CD4-positive, CD25-positive, alpha-beta regulatory T cell (primary cell): ENCODE measurements at regions not wholly inside any gene's neighbourhood (a gene's known extent, or its start where the extent isn't known, plus 50 kb on each side); places are given as distances from the start of the nearest gene placed in this dataset.

Experiments
- ATAC-seq, 2 donors: fragments of 150-1000 bp; cut with Tn5 transposase; one replicate each; pipeline ENCODE4 v1.10.0; 2021; ENCODE audit warnings: low read depth in 2 of 2, moderate number of reproducible peaks in 2 of 2, moderate library complexity in 1 of 2
- DNase-seq, 3 donors: peaks; one replicate each; pipeline versions ENCODE4 v3.0.0 to v3.0.0-alpha.2; 2012 to 2022; ENCODE audit warnings: mixed read lengths in 1 of 3
- H3K27ac ChIP-seq: one replicate; pipeline ENCODE4 v1.7.0; 2013; ENCODE audit warnings: mild to moderate bottlenecking, low read length; ENCODE audit not compliant: insufficient read depth, poor library complexity, severe bottlenecking
- H3K27me3 ChIP-seq: one replicate; pipeline ENCODE4 v1.7.0; 2013; ENCODE audit warnings: low read length; ENCODE audit not compliant: control insufficient read depth, insufficient read depth
- H3K36me3 ChIP-seq: one replicate; pipeline ENCODE4 v1.7.0; 2013; ENCODE audit warnings: mild to moderate bottlenecking, low read length, moderate library complexity; ENCODE audit not compliant: control insufficient read depth, insufficient read depth
- H3K4me1 ChIP-seq: 2 replicates; pipeline ENCODE4 v1.7.0; 2013; ENCODE audit warnings: mild to moderate bottlenecking, low read length; ENCODE audit not compliant: insufficient read depth, control insufficient read depth, poor library complexity, severe bottlenecking
- H3K4me3 ChIP-seq: one replicate; pipeline ENCODE4 v1.7.0; 2013; ENCODE audit warnings: low read depth, mild to moderate bottlenecking, low read length, moderate library complexity
- H3K9me3 ChIP-seq, 2 experiments: 1 replicate in 1 of 2; 2 replicates in 1 of 2; pipeline ENCODE4 v1.7.0; 2013; ENCODE audit warnings: low read length in 2 of 2, mild to moderate bottlenecking in 1 of 2, moderate library complexity in 1 of 2; ENCODE audit not compliant: control insufficient read depth in 2 of 2
- H3K27ac Mint-ChIP-seq, 3 donors: one replicate each; pipeline ENCODE4 v1.8.0; 2020 to 2022; ENCODE audit warnings: mild to moderate bottlenecking in 3 of 3, mixed read lengths in 3 of 3, moderate library complexity in 2 of 3
- H3K27me3 Mint-ChIP-seq: one replicate; pipeline ENCODE4 v1.8.0; 2022; ENCODE audit warnings: mild to moderate bottlenecking, mixed read lengths
- H3K36me3 Mint-ChIP-seq: one replicate; pipeline ENCODE4 v1.8.0; 2020; ENCODE audit warnings: mixed read lengths
- H3K4me1 Mint-ChIP-seq, 4 donors: one replicate each; pipeline ENCODE4 v1.8.0; 2020 to 2022; ENCODE audit warnings: mixed read lengths in 4 of 4, mild to moderate bottlenecking in 1 of 4
- H3K4me3 Mint-ChIP-seq, 4 donors: one replicate each; pipeline ENCODE4 v1.8.0; 2020 to 2022; ENCODE audit warnings: mild to moderate bottlenecking in 4 of 4, mixed read lengths in 4 of 4, moderate library complexity in 3 of 4
- H3K9me3 Mint-ChIP-seq, 7 donors: one replicate each; pipeline ENCODE4 v1.8.0; 2020 to 2022; ENCODE audit warnings: mixed read lengths in 7 of 7, mild to moderate bottlenecking in 3 of 7, moderate library complexity in 2 of 7

DNA sequence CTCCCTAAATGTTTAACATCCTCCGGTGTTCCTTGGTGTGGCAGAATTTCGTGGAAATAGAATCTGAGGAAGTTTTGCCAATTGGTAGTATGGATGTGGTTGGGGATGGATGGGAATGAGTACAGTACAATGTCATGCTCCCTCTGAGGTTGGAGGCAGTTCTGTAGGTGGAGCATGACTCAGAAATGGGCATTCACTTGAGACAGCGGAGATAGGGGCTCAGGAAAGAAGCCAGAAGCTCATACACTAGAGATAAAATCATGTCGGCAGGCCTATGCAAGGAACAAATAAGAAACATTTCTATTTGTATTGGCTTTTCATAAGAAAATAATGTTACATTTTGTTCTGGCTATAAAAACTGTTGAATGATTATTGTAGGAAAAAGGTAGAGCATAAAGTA, 196.0 kb downstream of the URB2 start:
- H3K4me1 Mint-ChIP-seq = no peaks in the 10 kb centered on the region
- Histone ChIP-seq H3K4me3 (no peak overlapping the region), H3K4me1 (no peaks in the 10 kb centered on the region), H3K27ac (no peak overlapping the region), H3K36me3 (no peaks in the 10 kb centered on the region), H3K9me3 (peaks cover 7 to 8% of the 10 kb centered on the region in 2 experiments), H3K27me3 (peaks cover 2% of the 10 kb centered on the region)
- H3K9me3 Mint-ChIP-seq = peaks cover 0 to 12% (median 6%) of the 10 kb centered on the region in 7 donors
- ATAC-seq (no peak), DNase-seq (no peak)
- H3K36me3 Mint-ChIP-seq = no peaks in the 10 kb centered on the region
- H3K27me3 Mint-ChIP-seq = peaks cover 13% of the 10 kb centered on the region
- H3K27ac Mint-ChIP-seq = no peak overlapping the region
- no peak overlapping the region for H3K4me3 Mint-ChIP-seq

GRCh38 chr1:229825042-229825441, 199.0 kb downstream of the URB2 start:
- H3K4me3 Mint-ChIP-seq = no peak overlapping the region
- H3K9me3 Mint-ChIP-seq = peaks cover 0 to 17% (median 8%) of the 10 kb centered on the region in 7 donors
- ATAC-seq (no peak), DNase-seq (no peak)
- Histone ChIP-seq H3K36me3 (no peaks in the 10 kb centered on the region), H3K9me3 (peaks cover 8 to 16% of the 10 kb centered on the region in 2 experiments), H3K27me3 (peaks cover under 1% of the 10 kb centered on the region), H3K4me3 (no peak overlapping the region), H3K4me1 (no peaks in the 10 kb centered on the region), H3K27ac (no peak overlapping the region)
- peak overlapping the region in 1 of 3 donors; percentile 64 for H3K27ac Mint-ChIP-seq
- H3K4me1 Mint-ChIP-seq = no peaks in the 10 kb centered on the region
- H3K36me3 Mint-ChIP-seq = no peaks in the 10 kb centered on the region
- peaks cover 8% of the 10 kb centered on the region for H3K27me3 Mint-ChIP-seq

- peaks cover 11% of the 10 kb centered on the region for H3K27me3 Mint-ChIP-seq
- Histone ChIP-seq H3K27ac (no peak overlapping the region), H3K4me3 (no peak overlapping the region), H3K27me3 (no peaks in the 10 kb centered on the region), H3K9me3 (peaks cover 8 to 16% of the 10 kb centered on the region in 2 experiments), H3K4me1 (no peaks in the 10 kb centered on the region), H3K36me3 (no peaks in the 10 kb centered on the region)
- no peaks in the 10 kb centered on the region for H3K4me1 Mint-ChIP-seq
- no peak overlapping the region for H3K4me3 Mint-ChIP-seq
- H3K27ac Mint-ChIP-seq = no peak overlapping the region
- no peaks in the 10 kb centered on the region for H3K36me3 Mint-ChIP-seq
- ATAC-seq (no peak), DNase-seq (no peak)
- H3K9me3 Mint-ChIP-seq = peaks cover 0 to 17% (median 8%) of the 10 kb centered on the region in 7 donors
Observed at GRCh38 chr1:229828461-229828860, 202.4 kb downstream of the URB2 start.

- no peaks in the 10 kb centered on the region for H3K36me3 Mint-ChIP-seq
- ATAC-seq = no peak
- Histone ChIP-seq H3K36me3 (no peaks in the 10 kb centered on the region), H3K4me3 (no peak overlapping the region), H3K27ac (no peak overlapping the region), H3K27me3 (no peaks in the 10 kb centered on the region), H3K4me1 (no peaks in the 10 kb centered on the region), H3K9me3 (peaks cover 0 to 2% of the 10 kb centered on the region in 2 experiments)
- peaks cover 12% of the 10 kb centered on the region for H3K27me3 Mint-ChIP-seq
- no peak for DNase-seq
- no peak overlapping the region for H3K27ac Mint-ChIP-seq
- H3K4me3 Mint-ChIP-seq = no peak overlapping the region
- peaks cover 0 to 6% (median 0%) of the 10 kb centered on the region in 7 donors for H3K9me3 Mint-ChIP-seq
- no peaks in the 10 kb centered on the region for H3K4me1 Mint-ChIP-seq
Observed at GRCh38 chr1:229832695-229833094, 206.6 kb downstream of the URB2 start.

GRCh38 chr1:229834230-229834629, 208.2 kb downstream of the URB2 start:
- Histone ChIP-seq H3K36me3 (no peaks in the 10 kb centered on the region), H3K27me3 (no peaks in the 10 kb centered on the region), H3K9me3 (no peaks in the 10 kb centered on the region), H3K27ac (no peak overlapping the region), H3K4me3 (no peak overlapping the region), H3K4me1 (no peaks in the 10 kb centered on the region)
- no peak for DNase-seq
- Mint-ChIP-seq H3K4me1 (no peaks in the 10 kb centered on the region), H3K9me3 (peaks cover 0 to 3% (median 0%) of the 10 kb centered on the region in 7 donors), H3K36me3 (no peaks in the 10 kb centered on the region), H3K4me3 (no peak overlapping the region), H3K27me3 (peaks cover 12% of the 10 kb centered on the region), H3K27ac (no peak overlapping the region)
- ATAC-seq = no peak

- Mint-ChIP-seq H3K36me3 (no peaks in the 10 kb centered on the region), H3K27me3 (peaks cover 12% of the 10 kb centered on the region), H3K27ac (no peak overlapping the region), H3K4me3 (no peak overlapping the region), H3K9me3 (peaks cover 0 to under 1% (median 0%) of the 10 kb centered on the region in 7 donors), H3K4me1 (no peaks in the 10 kb centered on the region)
- Histone ChIP-seq H3K4me1 (no peaks in the 10 kb centered on the region), H3K36me3 (no peaks in the 10 kb centered on the region), H3K27me3 (no peaks in the 10 kb centered on the region), H3K4me3 (no peak overlapping the region), H3K27ac (no peak overlapping the region), H3K9me3 (no peaks in the 10 kb centered on the region)
- no peak for DNase-seq
- no peak for ATAC-seq
Observed at GRCh38 chr1:229835226-229835625, 209.2 kb downstream of the URB2 start.

GRCh38 chr1:229836324-229836723, 210.3 kb downstream of the URB2 start:
- no peaks in the 10 kb centered on the region for H3K9me3 Mint-ChIP-seq
- no peaks in the 10 kb centered on the region for H3K4me1 Mint-ChIP-seq
- no peaks in the 10 kb centered on the region for H3K36me3 ChIP-seq
- no peaks in the 10 kb centered on the region for H3K4me1 ChIP-seq
- ATAC-seq (no peak), DNase-seq (no peak)
- H3K4me3 Mint-ChIP-seq = no peak overlapping the region
- H3K27me3 ChIP-seq = no peaks in the 10 kb centered on the region
- H3K36me3 Mint-ChIP-seq = no peaks in the 10 kb centered on the region
- no peak overlapping the region for H3K4me3 ChIP-seq
- H3K27me3 Mint-ChIP-seq = peaks cover 12% of the 10 kb centered on the region
- H3K27ac ChIP-seq = no peak overlapping the region
- no peaks in the 10 kb centered on the region for H3K9me3 ChIP-seq
- no peak overlapping the region for H3K27ac Mint-ChIP-seq

GRCh38 chr1:229838204-229838603, 212.2 kb downstream of the URB2 start:
- Mint-ChIP-seq H3K36me3 (no peaks in the 10 kb centered on the region), H3K27ac (no peak overlapping the region), H3K27me3 (peaks cover 11% of the 10 kb centered on the region), H3K4me3 (no peak overlapping the region), H3K9me3 (no peaks in the 10 kb centered on the region), H3K4me1 (no peaks in the 10 kb centered on the region)
- ATAC-seq (no peak), DNase-seq (no peak)
- no peak overlapping the region for H3K27ac ChIP-seq
- no peaks in the 10 kb centered on the region for H3K36me3 ChIP-seq
- no peaks in the 10 kb centered on the region for H3K4me1 ChIP-seq
- no peak overlapping the region for H3K4me3 ChIP-seq
- no peaks in the 10 kb centered on the region for H3K27me3 ChIP-seq
- H3K9me3 ChIP-seq = no peaks in the 10 kb centered on the region
